Stimulated activated memory B cell treated with anti-CD40 and anti-IgM and Interleukin-4, amounts not matched to agents 10 μg/mL and 1 μg/mL and 100 μg/mL, for 72 hours (primary cell): ENCODE measurements at regions not wholly inside any gene's neighbourhood (a gene's known extent, or its start where the extent isn't known, plus 50 kb on each side); places are given as distances from the start of the nearest gene placed in this dataset.
A peak's percentile ranks its signal among the peaks of the same experiment; 100 is the strongest.

Experiments used
- ATAC-seq: fragments of 150-1000 bp; cut with Tn5 transposase; 2 replicates; pipeline ENCODE4 v1.10.0; 2021
- H3K27ac Mint-ChIP-seq: one replicate; pipeline ENCODE4 v1.8.0; 2022; ENCODE audit warnings: mild to moderate bottlenecking, mixed read lengths
- H3K27me3 Mint-ChIP-seq: one replicate; pipeline ENCODE4 v1.8.0; 2022; ENCODE audit warnings: mixed read lengths
- H3K36me3 Mint-ChIP-seq: one replicate; pipeline ENCODE4 v1.8.0; 2022; ENCODE audit warnings: mixed read lengths
- H3K4me1 Mint-ChIP-seq: one replicate; pipeline ENCODE4 v1.8.0; 2022; ENCODE audit warnings: mixed read lengths
- H3K4me3 Mint-ChIP-seq: one replicate; pipeline ENCODE4 v1.8.0; 2022; ENCODE audit warnings: mild to moderate bottlenecking, moderate library complexity, mixed read lengths
- H3K9me3 Mint-ChIP-seq: one replicate; pipeline ENCODE4 v1.8.0; 2022; ENCODE audit warnings: mixed read lengths

DNA sequence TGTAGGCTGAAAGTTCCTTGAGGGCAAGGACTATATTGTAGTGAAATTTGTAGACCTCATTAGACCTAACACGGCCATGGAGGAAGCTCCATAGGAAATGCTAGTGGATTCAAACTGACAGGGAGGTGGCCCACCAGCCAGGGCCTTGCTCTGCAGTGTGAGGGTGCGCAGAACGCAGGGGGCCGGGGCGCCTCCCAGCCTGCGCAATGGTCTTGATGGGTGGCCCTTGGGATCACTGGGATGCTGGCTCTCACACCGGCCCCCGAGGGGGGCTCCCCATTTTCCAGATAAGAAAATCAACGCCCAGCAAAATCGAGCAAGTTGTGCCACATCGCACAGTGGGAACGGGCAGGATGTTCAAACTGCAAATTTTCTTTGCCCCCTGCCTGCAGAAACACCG, 655.4 kb downstream of the GALR1 start:
- ATAC-seq = no peak
- Mint-ChIP-seq H3K36me3 (no peaks in the 10 kb centered on the region), H3K4me3 (no peak overlapping the region), H3K4me1 (peaks cover under 1% of the 10 kb centered on the region), H3K9me3 (no peaks in the 10 kb centered on the region), H3K27me3 (peaks cover 3% of the 10 kb centered on the region), H3K27ac (no peak overlapping the region)

DNA sequence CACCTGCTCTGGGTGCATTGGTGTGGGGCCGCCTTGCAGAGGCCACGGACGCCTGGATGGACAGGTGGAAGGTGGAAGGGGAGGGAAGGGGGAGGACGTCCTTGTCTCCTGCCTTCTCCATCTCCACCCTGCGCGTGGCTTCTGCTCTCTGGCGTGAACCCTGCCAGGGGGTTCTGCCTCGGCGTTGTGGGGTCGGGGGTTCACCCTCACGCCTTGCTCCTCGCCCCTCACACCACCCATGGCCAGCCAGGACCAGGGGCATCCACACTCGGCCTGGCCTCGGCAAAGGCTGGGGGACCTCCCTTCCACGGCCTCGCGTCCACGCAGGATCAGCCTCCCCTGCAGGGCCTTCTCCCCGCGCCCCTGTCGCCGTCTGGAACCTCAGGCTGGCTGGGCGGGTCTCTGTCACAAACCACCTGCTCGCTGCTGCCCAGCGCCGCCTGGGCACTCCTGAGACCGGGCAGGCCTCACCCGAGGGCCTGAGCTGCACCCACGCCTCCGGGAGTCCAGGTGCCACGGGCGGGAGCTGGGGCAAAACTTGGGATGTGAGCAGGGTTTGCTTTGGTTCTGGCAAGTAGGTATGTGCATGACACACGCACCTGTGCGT, 655.9 kb downstream of the GALR1 start:
- Mint-ChIP-seq H3K4me3 (no peak overlapping the region), H3K27ac (no peak overlapping the region), H3K4me1 (no peaks in the 10 kb centered on the region), H3K9me3 (no peaks in the 10 kb centered on the region), H3K27me3 (no peaks in the 10 kb centered on the region), H3K36me3 (no peaks in the 10 kb centered on the region)
- ATAC-seq = peak; percentile 32

DNA sequence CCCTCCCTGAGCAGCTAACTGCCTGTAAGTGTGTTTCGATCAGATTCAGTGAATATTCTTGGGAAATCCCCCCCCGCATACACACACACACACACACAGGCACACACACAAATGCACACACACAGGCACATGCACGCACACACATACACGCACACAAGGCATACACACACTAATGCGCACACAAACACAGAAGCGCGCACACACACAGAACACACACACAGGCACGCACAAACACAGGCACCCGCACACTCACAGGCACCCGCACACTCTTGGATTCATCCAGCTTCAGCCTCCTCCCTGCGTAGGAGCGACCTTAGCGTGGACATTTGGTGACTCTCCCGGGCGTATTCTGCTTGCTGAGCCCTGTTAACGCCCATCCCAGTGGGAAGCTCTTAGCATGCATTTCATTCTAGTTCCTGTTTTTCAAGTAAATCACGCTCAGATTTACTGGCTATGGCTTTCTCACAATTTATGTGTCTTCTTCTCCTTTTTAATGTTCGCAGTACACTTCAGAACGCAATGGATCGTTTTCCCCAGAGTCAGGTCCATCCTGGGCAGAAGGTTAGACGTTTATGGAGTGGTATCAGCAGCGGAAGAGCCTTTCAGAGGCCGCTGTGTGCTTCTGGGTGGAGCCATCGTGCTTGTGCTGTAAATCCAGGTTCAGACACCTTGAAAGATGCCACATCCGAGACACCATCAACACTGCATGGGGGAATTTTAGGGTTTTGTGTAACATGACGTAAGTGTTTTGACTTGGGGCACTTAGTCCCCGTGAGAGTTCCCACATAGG, 656.6 kb downstream of the GALR1 start:
- no peaks in the 10 kb centered on the region for H3K36me3 Mint-ChIP-seq
- H3K27me3 Mint-ChIP-seq = no peaks in the 10 kb centered on the region
- no peak overlapping the region for H3K27ac Mint-ChIP-seq
- no peak for ATAC-seq
- no peaks in the 10 kb centered on the region for H3K9me3 Mint-ChIP-seq
- no peak overlapping the region for H3K4me3 Mint-ChIP-seq
- H3K4me1 Mint-ChIP-seq = no peaks in the 10 kb centered on the region

DNA sequence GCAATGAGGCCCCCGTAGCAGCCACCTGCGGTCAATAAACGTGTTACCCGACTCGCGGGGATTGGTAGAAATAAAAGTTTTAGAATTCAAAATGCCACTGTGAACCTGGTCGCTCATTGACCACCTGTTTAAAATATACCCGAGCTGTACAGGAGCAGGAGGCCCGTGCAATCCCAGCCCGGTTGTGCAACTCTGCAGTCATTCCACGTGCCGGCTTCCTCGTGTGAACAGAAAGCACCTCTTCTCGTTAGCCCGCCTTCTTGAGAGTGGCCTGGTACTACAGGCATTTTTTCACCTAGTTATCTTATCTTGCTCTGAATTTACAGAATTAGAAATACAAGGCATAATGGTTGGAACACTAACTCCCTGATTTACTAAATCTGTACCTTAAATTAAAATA, 660.7 kb downstream of the GALR1 start:
- H3K27ac Mint-ChIP-seq = no peak overlapping the region
- H3K27me3 Mint-ChIP-seq = no peaks in the 10 kb centered on the region
- H3K36me3 Mint-ChIP-seq = no peaks in the 10 kb centered on the region
- no peak overlapping the region for H3K4me3 Mint-ChIP-seq
- ATAC-seq = no peak
- no peaks in the 10 kb centered on the region for H3K9me3 Mint-ChIP-seq
- H3K4me1 Mint-ChIP-seq = no peaks in the 10 kb centered on the region

DNA sequence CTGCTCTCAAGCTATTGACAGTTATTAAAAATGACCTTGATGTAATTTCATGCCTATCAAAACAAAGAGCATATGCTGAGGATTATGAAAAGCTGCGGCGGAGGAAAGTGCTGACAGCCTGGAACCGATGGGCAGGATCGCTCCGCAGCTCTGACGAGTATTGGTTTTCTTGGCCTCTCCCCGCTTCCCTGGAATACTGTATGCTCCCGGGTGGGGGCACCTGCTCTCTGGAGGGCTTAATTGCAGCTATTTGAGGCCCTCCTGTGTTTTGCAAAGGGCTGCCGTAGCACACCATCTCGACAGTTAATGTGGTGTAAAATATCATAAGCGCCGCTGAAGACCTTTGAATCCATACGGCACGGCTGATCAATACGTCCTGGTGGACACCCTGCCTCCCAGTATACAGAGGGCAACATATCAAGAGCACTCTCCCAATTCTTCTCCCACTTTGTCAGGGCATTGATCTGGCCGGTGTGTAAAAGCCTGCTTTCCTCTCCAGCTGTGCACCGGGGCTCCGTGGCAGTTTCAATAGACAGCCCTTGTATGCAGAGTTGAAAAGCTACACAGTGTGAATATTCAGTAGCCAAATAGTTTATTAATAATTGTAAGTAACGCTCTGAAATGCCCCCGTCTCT, 662.4 kb downstream of the GALR1 start:
- no peak for ATAC-seq
- no peaks in the 10 kb centered on the region for H3K4me1 Mint-ChIP-seq
- no peaks in the 10 kb centered on the region for H3K36me3 Mint-ChIP-seq
- no peaks in the 10 kb centered on the region for H3K9me3 Mint-ChIP-seq
- no peak overlapping the region for H3K4me3 Mint-ChIP-seq
- H3K27ac Mint-ChIP-seq = no peak overlapping the region
- no peaks in the 10 kb centered on the region for H3K27me3 Mint-ChIP-seq

DNA sequence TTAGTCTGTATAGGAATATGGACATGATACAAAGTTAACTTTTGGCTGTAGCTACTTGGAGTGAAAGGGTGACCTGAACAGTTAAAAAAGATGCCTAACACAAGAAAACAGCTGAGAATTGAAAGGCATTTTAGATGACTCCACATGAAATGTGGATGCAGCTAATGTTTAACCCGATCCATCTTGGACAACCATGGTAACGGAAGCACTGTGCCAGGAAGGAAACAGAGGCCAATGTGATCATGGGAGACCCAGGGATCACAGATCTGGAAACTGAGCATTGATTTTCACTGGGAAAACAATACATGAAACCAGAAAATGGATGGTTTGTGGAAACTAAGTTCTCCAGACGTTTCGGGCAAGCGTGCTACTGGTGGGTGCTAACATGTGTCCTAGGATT, 669.1 kb downstream of the GALR1 start:
- no peaks in the 10 kb centered on the region for H3K27me3 Mint-ChIP-seq
- H3K4me1 Mint-ChIP-seq = no peaks in the 10 kb centered on the region
- no peaks in the 10 kb centered on the region for H3K36me3 Mint-ChIP-seq
- H3K27ac Mint-ChIP-seq = no peak overlapping the region
- ATAC-seq = no peak
- no peaks in the 10 kb centered on the region for H3K9me3 Mint-ChIP-seq
- no peak overlapping the region for H3K4me3 Mint-ChIP-seq

DNA sequence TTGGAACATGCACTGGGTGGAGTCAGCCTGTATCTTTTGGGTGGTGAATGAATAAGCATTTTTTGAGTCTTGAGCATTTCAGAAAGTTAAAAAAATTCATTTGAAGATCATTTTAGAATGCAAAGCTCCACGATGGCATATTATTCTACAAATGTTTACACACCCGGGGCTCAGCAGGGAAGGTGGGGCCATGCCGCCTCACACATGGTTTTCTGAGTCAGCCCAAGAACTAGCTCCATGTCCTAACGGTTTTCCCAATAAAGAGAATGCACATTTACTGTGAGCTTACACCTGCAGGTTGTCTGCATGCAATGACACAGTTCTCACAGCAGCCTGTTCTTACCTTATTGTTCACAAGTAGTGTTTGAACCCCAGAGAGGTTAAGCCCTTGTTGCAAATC, 670.3 kb downstream of the GALR1 start:
- no peak for ATAC-seq
- no peaks in the 10 kb centered on the region for H3K27me3 Mint-ChIP-seq

DNA sequence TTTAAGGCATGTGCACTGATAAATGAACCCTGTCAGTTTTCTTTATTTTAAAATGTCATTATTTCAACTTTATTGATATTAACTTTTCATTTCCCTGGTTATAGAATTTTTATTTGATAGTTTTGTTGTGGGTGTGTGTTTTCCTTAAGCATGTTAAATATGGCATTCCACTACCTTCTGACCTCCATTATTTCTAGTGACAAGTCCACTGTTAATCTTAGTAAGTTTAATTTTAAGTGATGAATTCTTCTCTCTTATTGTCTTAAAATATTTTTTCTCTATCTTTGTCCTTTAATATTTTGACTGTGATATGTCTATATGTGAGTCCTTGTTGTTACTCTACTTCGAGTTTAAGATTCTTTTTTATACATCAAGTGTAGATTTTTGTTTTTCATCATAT, 685.7 kb downstream of the GALR1 start:
- H3K27me3 Mint-ChIP-seq = no peaks in the 10 kb centered on the region
- H3K9me3 Mint-ChIP-seq = peaks cover 11% of the 10 kb centered on the region
- no peak for ATAC-seq

More for the DNA sequence above, 670.3 kb downstream of the GALR1 start:
- Mint-ChIP-seq H3K9me3 (no peaks in the 10 kb centered on the region), H3K27ac (no peak overlapping the region), H3K4me3 (no peak overlapping the region), H3K36me3 (no peaks in the 10 kb centered on the region), H3K4me1 (no peaks in the 10 kb centered on the region)

DNA sequence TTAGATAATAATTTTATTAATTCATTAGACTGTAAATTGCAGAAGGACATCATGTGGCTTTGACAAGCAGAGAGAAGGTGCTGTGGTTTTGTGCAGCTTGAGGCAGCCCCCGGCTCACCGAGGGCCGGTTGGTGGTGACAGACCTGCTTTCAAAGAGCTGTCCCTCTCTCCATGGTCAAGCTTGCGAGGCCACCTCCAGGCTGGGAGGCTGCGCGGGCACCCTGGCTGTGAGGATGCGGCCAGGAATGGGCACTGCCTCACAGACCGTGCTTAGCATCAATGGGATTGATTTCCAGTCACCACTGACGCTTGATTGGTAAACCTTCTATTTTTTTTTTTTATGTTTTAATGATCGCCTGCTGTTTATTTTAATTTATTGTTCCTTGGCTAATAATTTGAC, 690.9 kb downstream of the GALR1 start:
- H3K27ac Mint-ChIP-seq = no peak overlapping the region
- H3K36me3 Mint-ChIP-seq = no peaks in the 10 kb centered on the region
- no peak overlapping the region for H3K4me3 Mint-ChIP-seq
- no peaks in the 10 kb centered on the region for H3K27me3 Mint-ChIP-seq
- peaks cover 5% of the 10 kb centered on the region for H3K9me3 Mint-ChIP-seq
- H3K4me1 Mint-ChIP-seq = no peaks in the 10 kb centered on the region
- ATAC-seq = no peak

More for the DNA sequence above, 685.7 kb downstream of the GALR1 start:
- Mint-ChIP-seq H3K4me1 (no peaks in the 10 kb centered on the region), H3K4me3 (no peak overlapping the region), H3K36me3 (no peaks in the 10 kb centered on the region), H3K27ac (no peak overlapping the region)

DNA sequence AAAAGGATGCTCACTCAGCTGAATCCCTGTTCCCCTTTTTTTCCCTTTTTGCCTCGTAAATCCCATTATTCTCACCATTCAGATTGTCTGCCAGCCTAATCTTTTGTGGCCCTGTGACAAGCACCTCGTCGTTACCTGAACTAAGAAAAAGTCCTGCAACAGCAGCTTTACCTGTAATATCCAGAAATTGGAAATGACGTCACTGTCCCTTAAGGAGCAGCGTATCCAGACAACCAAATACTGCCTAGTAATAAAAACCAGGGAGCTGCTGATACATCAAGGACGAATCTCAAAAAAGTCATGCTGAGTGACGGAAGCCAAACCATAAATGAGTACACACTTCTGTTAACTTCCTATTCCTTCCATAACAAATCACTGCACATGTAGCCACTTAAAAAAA, 694.9 kb downstream of the GALR1 start:
- H3K4me3 Mint-ChIP-seq = no peak overlapping the region
- H3K27me3 Mint-ChIP-seq = no peaks in the 10 kb centered on the region
- no peaks in the 10 kb centered on the region for H3K36me3 Mint-ChIP-seq
- ATAC-seq = no peak
- H3K27ac Mint-ChIP-seq = no peak overlapping the region
- no peaks in the 10 kb centered on the region for H3K4me1 Mint-ChIP-seq
- H3K9me3 Mint-ChIP-seq = no peaks in the 10 kb centered on the region

DNA sequence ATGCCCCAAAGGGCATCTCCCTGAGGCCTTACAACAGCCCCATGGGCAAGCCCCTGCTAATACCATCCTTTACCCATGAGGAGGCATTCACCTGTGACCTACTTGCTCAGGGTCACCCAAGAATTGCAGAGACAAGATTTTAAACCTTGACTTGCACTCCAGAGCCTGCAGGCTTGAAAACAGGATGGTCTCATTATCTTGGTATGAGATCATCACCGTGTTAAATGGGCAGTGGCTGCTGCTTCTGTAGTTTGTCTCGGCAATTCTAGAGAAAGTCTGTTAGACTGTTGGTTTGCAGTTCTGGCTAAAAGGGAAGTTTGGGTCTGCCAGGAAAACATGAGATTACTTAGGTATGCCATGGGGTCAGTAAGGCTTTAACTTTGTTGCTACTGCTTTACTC, 698.9 kb downstream of the GALR1 start:
- no peak for ATAC-seq
- no peaks in the 10 kb centered on the region for H3K27me3 Mint-ChIP-seq
- peaks cover 4% of the 10 kb centered on the region for H3K9me3 Mint-ChIP-seq
- no peak overlapping the region for H3K27ac Mint-ChIP-seq
- no peaks in the 10 kb centered on the region for H3K4me1 Mint-ChIP-seq
- H3K4me3 Mint-ChIP-seq = no peak overlapping the region
- no peaks in the 10 kb centered on the region for H3K36me3 Mint-ChIP-seq

DNA sequence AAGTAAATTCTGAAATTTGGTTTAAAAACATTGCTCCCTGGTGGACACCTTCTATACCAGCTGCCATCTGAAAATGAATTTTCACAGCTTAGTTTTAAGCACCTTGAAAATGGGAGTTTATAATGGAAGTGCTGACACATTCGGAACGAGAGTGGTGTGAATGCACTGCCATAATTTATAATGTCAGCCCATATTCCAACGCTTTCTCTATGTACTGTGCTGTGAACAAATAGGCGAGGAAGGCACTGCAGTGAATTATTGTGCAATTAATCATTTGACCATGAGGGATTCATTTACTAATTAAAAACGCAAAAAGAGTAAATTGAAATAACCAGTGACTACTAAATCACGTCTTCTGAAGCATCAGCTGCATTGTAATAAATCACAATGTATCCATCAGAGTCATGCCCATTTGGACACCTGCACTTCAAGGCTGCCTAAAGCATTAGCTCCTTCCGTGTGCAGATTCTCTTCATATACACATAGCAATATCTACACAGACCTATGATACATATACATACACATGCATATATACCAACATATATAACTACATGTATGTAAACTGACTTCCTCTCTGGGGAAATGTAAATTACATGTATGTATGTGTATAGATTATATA, 699.8 kb downstream of the GALR1 start:
- H3K9me3 Mint-ChIP-seq = peaks cover 4% of the 10 kb centered on the region
- no peaks in the 10 kb centered on the region for H3K4me1 Mint-ChIP-seq
- H3K27me3 Mint-ChIP-seq = no peaks in the 10 kb centered on the region
- H3K4me3 Mint-ChIP-seq = no peak overlapping the region
- no peaks in the 10 kb centered on the region for H3K36me3 Mint-ChIP-seq
- no peak overlapping the region for H3K27ac Mint-ChIP-seq
- ATAC-seq = no peak

DNA sequence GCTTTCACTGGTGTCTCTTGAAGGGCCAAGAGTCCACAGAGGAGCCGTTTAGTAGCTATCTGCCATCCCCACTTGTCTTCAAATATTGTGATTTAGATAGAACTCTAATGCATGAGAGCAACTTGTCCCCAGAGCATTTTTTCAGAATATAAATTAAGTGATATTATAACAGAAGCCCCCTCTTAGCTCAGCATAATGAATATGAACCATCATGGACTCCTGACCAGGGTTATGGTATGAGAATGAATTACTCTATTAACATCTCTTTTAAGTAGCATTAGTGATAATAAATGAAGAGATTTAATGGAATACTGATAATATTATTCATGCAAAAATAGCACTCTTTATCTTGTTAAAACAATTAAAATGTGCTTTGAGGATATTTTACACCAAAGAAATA, 709.6 kb downstream of the GALR1 start:
- ATAC-seq = no peak
- Mint-ChIP-seq H3K36me3 (no peaks in the 10 kb centered on the region), H3K4me3 (no peak overlapping the region), H3K27ac (no peak overlapping the region), H3K9me3 (peaks cover 15% of the 10 kb centered on the region), H3K4me1 (no peaks in the 10 kb centered on the region), H3K27me3 (no peaks in the 10 kb centered on the region)

DNA sequence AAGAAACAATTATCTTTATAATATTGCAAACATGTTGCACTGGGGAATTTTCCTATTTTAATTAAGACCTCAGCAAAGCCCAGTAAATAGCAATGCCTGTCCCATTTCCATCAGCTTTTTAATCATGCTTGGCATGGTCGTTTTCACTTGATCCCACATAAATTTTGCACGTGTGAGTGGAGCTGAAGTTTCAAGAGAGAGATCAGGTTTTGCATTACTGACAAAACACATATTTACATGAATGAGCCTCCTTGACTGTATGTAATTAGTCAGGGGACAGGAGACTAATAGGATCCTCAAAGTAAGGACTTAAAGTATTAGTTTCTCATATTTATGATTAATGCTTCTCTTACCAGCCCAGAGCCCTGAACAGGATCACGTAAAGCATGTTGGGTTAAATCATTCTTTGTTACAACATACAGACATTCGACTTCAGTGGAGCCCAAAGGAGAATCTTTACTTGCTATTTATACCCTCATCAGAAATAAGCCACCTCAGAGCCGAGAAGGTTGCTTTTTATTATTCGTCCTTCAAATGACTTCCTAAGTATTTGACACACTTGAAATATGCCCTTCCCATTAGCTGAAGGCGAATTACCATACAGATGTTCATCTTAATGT, 711.3 kb downstream of the GALR1 start:
- H3K27me3 Mint-ChIP-seq = no peaks in the 10 kb centered on the region
- H3K36me3 Mint-ChIP-seq = no peaks in the 10 kb centered on the region
- no peak overlapping the region for H3K27ac Mint-ChIP-seq
- H3K9me3 Mint-ChIP-seq = peaks cover 15% of the 10 kb centered on the region
- no peak overlapping the region for H3K4me3 Mint-ChIP-seq
- ATAC-seq = no peak
- no peaks in the 10 kb centered on the region for H3K4me1 Mint-ChIP-seq

DNA sequence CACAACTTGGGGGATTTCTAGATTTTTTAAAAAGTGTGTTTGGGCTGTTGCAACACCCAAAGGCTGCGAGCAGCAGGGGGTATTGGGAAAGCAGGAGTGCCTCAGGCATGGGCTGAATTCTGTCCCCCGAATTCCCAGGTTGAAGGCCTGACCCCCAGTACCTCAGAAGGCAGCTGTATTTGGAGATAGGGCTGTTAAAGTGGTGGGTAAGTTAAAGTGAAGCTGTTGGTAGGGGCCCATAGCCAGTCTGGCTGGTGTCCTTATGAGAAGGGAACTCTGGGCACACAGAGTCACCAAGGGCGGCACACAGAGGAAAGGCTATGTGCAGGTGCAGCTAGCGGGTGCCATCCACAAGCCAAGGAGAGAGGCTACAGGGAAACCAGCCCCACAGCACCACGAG, 717.4 kb downstream of the GALR1 start:
- Mint-ChIP-seq H3K9me3 (no peaks in the 10 kb centered on the region), H3K36me3 (no peaks in the 10 kb centered on the region), H3K27me3 (no peaks in the 10 kb centered on the region), H3K4me1 (no peaks in the 10 kb centered on the region), H3K27ac (no peak overlapping the region), H3K4me3 (no peak overlapping the region)
- ATAC-seq = no peak
